ENCODE measurements at regions not wholly inside any gene's neighbourhood (a gene's known extent, or its start where the extent isn't known, plus 50 kb on each side); places are given as distances from the start of the nearest gene placed in this dataset.
"Not testable (repeated sequence)": the region's sequence is repeated elsewhere in the genome, so short reads cannot be mapped to it uniquely, and the experiment has no call there.

DNA sequence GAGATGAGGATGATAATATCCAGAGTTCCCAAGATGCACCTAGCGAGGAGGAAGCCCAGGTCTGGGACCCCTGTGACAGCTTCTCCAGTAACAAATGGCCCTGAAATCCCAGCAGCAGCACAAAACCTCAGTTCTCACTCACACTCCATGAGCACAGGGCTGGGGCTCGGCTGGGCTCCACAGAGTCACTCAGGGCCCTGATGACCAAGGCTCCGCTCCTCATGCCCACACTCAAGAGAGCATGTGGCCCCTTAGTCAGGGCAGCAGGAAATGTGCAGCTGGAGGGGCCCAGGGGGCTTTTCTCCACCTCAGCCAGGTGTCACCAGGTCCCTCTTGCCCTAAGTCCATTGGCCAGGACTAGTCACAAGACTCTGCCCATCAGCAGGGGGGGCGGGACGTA, 242.7 kb upstream of the SFSWAP start:
- H3K27ac ChIP-seq, result no peak overlapping the region
- TF ChIP-seq, protein P1, sequence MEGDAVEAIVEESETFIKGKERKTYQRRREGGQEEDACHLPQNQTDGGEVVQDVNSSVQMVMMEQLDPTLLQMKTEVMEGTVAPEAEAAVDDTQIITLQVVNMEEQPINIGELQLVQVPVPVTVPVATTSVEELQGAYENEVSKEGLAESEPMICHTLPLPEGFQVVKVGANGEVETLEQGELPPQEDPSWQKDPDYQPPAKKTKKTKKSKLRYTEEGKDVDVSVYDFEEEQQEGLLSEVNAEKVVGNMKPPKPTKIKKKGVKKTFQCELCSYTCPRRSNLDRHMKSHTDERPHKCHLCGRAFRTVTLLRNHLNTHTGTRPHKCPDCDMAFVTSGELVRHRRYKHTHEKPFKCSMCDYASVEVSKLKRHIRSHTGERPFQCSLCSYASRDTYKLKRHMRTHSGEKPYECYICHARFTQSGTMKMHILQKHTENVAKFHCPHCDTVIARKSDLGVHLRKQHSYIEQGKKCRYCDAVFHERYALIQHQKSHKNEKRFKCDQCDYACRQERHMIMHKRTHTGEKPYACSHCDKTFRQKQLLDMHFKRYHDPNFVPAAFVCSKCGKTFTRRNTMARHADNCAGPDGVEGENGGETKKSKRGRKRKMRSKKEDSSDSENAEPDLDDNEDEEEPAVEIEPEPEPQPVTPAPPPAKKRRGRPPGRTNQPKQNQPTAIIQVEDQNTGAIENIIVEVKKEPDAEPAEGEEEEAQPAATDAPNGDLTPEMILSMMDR (IDR thresholded peaks at IDR 0.05), result no peak
- intact Hi-C loops (cut with DNase I), result no loop called here
- no peaks in the 10 kb centered on the region for H3K4me1 ChIP-seq
- no peak for DNase-seq
- H3K27me3 ChIP-seq, result peaks cover 0 to 35% of the 10 kb centered on the region in 2 donors
- no peaks in the 10 kb centered on the region for H3K36me3 ChIP-seq
- H3K9me3 ChIP-seq, result peaks cover 0 to 7% of the 10 kb centered on the region in 2 donors
- H3K4me3 ChIP-seq, result no peak overlapping the region
- no peak for ATAC-seq

DNA sequence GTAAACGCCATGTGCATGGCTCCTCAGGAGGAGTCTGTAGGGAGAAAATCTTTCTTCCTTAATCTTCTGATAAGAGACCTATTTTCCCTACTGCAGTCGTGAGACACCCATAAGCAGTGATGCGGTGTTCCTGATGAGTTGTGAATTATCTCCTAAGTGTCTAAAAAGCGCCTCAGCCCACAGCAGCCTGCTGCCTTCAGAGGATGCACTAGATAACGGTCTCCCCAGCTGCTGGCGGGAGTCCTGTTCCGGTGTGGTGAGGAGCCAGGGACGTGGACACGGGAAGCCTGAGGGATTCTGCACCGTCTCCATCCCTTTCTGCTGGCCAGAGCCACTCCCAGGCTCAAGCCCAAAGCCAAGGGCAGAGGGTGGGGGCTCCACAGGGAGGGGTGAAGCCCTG, 240.9 kb upstream of the SFSWAP start:
- not testable (repeated sequence) for DNase-seq

DNA sequence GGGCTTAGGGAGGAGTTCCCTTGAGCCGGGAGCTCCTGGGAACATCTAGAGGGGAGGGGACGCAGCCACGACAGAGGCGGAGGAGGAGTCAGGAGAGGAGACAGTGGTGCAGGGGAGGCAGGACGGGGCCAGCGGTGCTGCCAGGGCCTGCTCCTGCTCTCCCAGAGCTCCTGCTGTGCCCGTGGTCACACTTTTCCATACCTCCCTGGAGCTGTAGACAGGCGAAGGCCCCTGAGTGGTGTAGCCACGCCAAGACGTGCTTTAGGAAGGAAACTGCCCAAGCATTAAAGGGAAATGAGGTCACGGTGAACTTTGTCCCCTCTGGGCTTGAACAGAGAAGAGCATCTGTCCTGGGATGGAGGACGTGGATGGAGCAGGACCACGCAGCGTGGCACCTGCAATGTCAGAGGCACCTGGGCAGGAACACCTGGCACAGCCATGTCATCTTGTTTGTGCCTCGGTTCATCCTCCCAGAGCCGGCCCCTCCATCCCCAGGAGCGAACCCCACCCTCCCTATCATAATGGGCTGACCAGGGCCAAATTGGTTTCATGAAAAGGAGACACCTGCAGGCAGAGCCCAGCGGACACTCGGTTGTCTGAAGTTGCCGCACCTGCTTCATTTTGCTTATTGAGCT, 239.5 kb upstream of the SFSWAP start:
- TF ChIP-seq, protein P1 (IDR thresholded peaks at IDR 0.05), result no peak
- Histone ChIP-seq H3K4me3 (no peak overlapping the region), H3K27ac (no peak overlapping the region), H3K4me1 (no peaks in the 10 kb centered on the region), H3K9me3 (peaks cover 0 to 7% of the 10 kb centered on the region in 2 donors), H3K36me3 (no peaks in the 10 kb centered on the region), H3K27me3 (peaks cover 0 to 46% of the 10 kb centered on the region in 2 donors)
- peak in 1 of 4 donors; percentile 75 for DNase-seq
- no peak for ATAC-seq
- intact Hi-C loops (cut with DNase I), result no loop called here

More for the DNA sequence above, 240.9 kb upstream of the SFSWAP start:
- H3K9me3 ChIP-seq; ATAC-seq; H3K4me1 ChIP-seq; intact Hi-C loops (cut with DNase I); H3K27ac ChIP-seq; H3K36me3 ChIP-seq; H3K4me3 ChIP-seq: not testable (repeated sequence)
- peaks cover 0 to 46% of the 10 kb centered on the region in 2 donors for H3K27me3 ChIP-seq

DNA sequence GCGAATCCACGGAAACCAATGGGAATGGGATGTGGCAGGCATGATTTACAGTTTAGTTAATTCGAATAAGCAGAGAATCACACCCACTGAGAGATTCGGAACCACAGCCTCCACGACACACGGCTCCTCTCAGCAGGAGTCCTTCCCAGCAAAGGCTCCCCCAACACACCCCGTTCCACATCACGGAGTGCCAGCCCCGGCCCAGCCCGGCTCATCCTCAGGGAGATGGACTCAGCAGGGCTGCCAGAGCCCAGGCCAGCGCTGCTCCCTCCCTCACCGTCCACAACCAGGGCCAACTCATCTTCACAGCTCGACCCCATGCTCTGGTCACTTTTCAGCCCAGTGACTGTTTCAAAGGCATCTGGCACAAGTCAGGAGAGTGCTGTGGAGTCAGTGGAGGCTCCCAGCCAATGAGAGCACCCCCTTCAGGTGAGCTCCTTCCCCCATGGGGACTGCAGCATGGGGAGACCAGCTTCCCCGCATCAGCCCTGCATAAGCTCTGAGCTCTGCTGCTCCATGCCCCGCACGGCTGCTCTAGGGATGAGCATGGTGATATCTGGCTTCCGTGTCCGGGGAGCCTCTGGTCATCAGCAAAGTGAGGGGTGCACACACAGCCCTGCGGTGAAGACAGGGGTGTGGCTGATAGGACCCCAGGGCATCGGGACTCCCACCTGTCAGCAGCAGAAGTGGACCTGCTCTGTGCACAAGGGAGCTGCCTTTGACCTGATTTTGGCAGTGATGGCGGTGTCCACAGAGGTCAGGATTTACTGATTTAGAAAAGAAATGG, 238.8 kb upstream of the SFSWAP start:
- peaks cover 0 to under 1% of the 10 kb centered on the region in 2 donors for H3K9me3 ChIP-seq
- DNase-seq (peak in 1 of 4 donors; percentile 62), ATAC-seq (no peak)
- no peaks in the 10 kb centered on the region for H3K4me1 ChIP-seq
- no peaks in the 10 kb centered on the region for H3K36me3 ChIP-seq
- intact Hi-C loops (cut with DNase I), result no loop called here
- TF ChIP-seq, protein P1 (IDR thresholded peaks at IDR 0.05), result no peak
- no peak overlapping the region for H3K4me3 ChIP-seq
- peaks cover 0 to 39% of the 10 kb centered on the region in 2 donors for H3K27me3 ChIP-seq
- H3K27ac ChIP-seq, result no peak overlapping the region

DNA sequence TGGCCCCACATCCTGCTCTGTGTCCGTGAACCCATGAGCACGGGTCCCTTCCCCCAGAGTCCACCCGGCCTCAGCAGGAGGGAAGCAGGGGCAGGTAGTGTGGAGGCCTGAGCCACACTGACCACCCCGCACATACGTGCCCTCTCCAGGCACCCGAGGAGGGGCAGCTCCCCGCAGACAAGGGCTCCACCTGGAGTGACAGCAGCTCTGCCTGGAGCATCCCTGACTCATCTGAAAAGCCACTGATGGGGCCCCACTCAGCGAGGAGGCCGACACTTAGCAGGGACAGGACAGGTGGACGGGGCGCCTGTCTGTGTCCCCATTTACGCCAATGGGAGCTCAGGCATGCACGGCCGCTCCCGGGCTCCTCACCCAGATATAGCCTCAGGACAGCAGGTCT, 237.6 kb upstream of the SFSWAP start:
- H3K4me1 ChIP-seq, result no peaks in the 10 kb centered on the region
- H3K36me3 ChIP-seq, result no peaks in the 10 kb centered on the region
- ATAC-seq (no peak), DNase-seq (peak in 1 of 4 donors; percentile 53)
- no peak overlapping the region for H3K4me3 ChIP-seq
- peaks cover 0 to 35% of the 10 kb centered on the region in 2 donors for H3K27me3 ChIP-seq
- TF ChIP-seq, protein P1 (IDR thresholded peaks at IDR 0.05), result no peak
- no peak overlapping the region for H3K27ac ChIP-seq
- H3K9me3 ChIP-seq, result no peaks in the 10 kb centered on the region
- intact Hi-C loops (cut with DNase I), result no loop called here

Data from left lung (tissue), 4 donors.